Liver (tissue), 8 donors: ENCODE measurements at regions not wholly inside any gene's neighbourhood (a gene's known extent, or its start where the extent isn't known, plus 50 kb on each side); places are given as distances from the start of the nearest gene placed in this dataset.

Source experiments
- DNase-seq: peaks from one replicate; pipeline ENCODE4 v3.0.0-alpha.2; 2017; ENCODE audit warnings: low spot score
- H3K27ac ChIP-seq, 2 donors: one replicate each; pipeline ENCODE4 v1.7.0; 2013; ENCODE audit warnings: inconsistent platforms in 2 of 2, low read length in 2 of 2, control low read depth in 1 of 2, low read depth in 1 of 2, mild to moderate bottlenecking in 1 of 2
- H3K27me3 ChIP-seq, 4 donors: one replicate each; pipeline versions ENCODE4 v1.6.1 to v1.7.0; 2013; ENCODE audit warnings: low read length in 3 of 4, inconsistent platforms in 1 of 4, mild to moderate bottlenecking in 1 of 4, moderate library complexity in 1 of 4; ENCODE audit not compliant: control insufficient read depth in 4 of 4, insufficient read depth in 4 of 4
- H3K36me3 ChIP-seq, 4 donors: one replicate each; pipeline versions ENCODE4 v1.6.1 to v1.7.0; 2013; ENCODE audit warnings: low read length in 3 of 4, mild to moderate bottlenecking in 3 of 4, low read depth in 1 of 4, moderate library complexity in 1 of 4; ENCODE audit not compliant: control insufficient read depth in 4 of 4, insufficient read depth in 3 of 4
- H3K4me1 ChIP-seq, 4 donors: one replicate each; pipeline versions ENCODE4 v1.6.1 to v1.7.0; 2013; ENCODE audit warnings: low read length in 3 of 4, mild to moderate bottlenecking in 3 of 4, moderate library complexity in 1 of 4; ENCODE audit not compliant: control insufficient read depth in 4 of 4, insufficient read depth in 4 of 4
- H3K4me3 ChIP-seq, 3 donors: one replicate each; pipeline versions ENCODE4 v1.6.1 to v1.7.0; 2013; ENCODE audit warnings: low read length in 3 of 3, control low read depth in 1 of 3, low read depth in 1 of 3, mild to moderate bottlenecking in 1 of 3
- H3K9ac ChIP-seq, 2 donors: one replicate each; pipeline ENCODE4 v1.7.0; 2013; ENCODE audit warnings: low read length in 2 of 2, mild to moderate bottlenecking in 2 of 2, moderate library complexity in 2 of 2, control low read depth in 1 of 2, low read depth in 1 of 2
- H3K9me3 ChIP-seq, 4 donors: one replicate each; pipeline versions ENCODE4 v1.6.1 to v1.7.0; 2013; ENCODE audit warnings: low read length in 3 of 4; ENCODE audit not compliant: control insufficient read depth in 4 of 4
- EGR1 ChIP-seq, 2 donors: IDR thresholded peaks; 2 replicates each; pipeline ENCODE4 v1.6.1; 2016 to 2018; ENCODE audit warnings: antibody characterized with exemption in 2 of 2, low read depth in 2 of 2
- FOXA1 ChIP-seq: IDR thresholded peaks from 2 replicates; pipeline ENCODE4 v1.6.1; 2016; ENCODE audit warnings: antibody characterized with exemption
- FOXA2 ChIP-seq: IDR thresholded peaks from 2 replicates; pipeline ENCODE4 v1.6.1; 2016; ENCODE audit warnings: antibody characterized with exemption
- GABPA ChIP-seq, 2 donors: IDR thresholded peaks in 1 of 2; conservative IDR thresholded peaks in 1 of 2; 2 replicates each; pipeline ENCODE4 v1.6.1; 2016; ENCODE audit warnings: antibody characterized with exemption in 2 of 2, mild to moderate bottlenecking in 1 of 2, moderate library complexity in 1 of 2
- HNF4A ChIP-seq, 2 donors: conservative IDR thresholded peaks; 2 replicates each; pipeline ENCODE4 v1.6.1; 2016; ENCODE audit warnings: antibody characterized with exemption in 2 of 2, mild to moderate bottlenecking in 2 of 2
- HNF4G ChIP-seq: IDR thresholded peaks from 2 replicates; pipeline ENCODE4 v1.6.1; 2016; ENCODE audit warnings: antibody characterized with exemption
- JUND ChIP-seq, 2 donors: IDR thresholded peaks; 2 replicates each; pipeline ENCODE4 v1.6.1; 2016; ENCODE audit warnings: antibody characterized with exemption in 2 of 2
- NR2F2 ChIP-seq: IDR thresholded peaks from 2 replicates; pipeline ENCODE4 v1.6.1; 2016; ENCODE audit warnings: antibody characterized with exemption
- RAD21 ChIP-seq, 2 donors: IDR thresholded peaks; 2 replicates each; pipeline ENCODE4 v1.6.1; 2016; ENCODE audit warnings: antibody characterized with exemption in 2 of 2, mild to moderate bottlenecking in 2 of 2
- RXRA ChIP-seq, 2 donors: IDR thresholded peaks; 2 replicates each; pipeline ENCODE4 v1.6.1; 2017 to 2018; ENCODE audit warnings: antibody characterized with exemption in 2 of 2, mild to moderate bottlenecking in 1 of 2
- SP1 ChIP-seq: IDR thresholded peaks from 2 replicates; pipeline ENCODE4 v1.6.1; 2018; ENCODE audit warnings: antibody characterized with exemption, mild to moderate bottlenecking
- TAF1 ChIP-seq: conservative IDR thresholded peaks from 2 replicates; pipeline ENCODE4 v1.6.1; 2016; ENCODE audit warnings: antibody characterized with exemption, mild to moderate bottlenecking
- YY1 ChIP-seq: IDR thresholded peaks from 2 replicates; pipeline ENCODE4 v1.6.1; 2016; ENCODE audit warnings: antibody characterized with exemption, mild to moderate bottlenecking
- WGBS: extraction: QIAGEN DNeasy Blood & Tissue Kit; methylation state at CpG from one replicate; pipeline ENCODE4 v1.1.7; 2013; 5-methylcytosine and 5-hydroxymethylcytosine counted together
- TF ChIP-seq, protein P1 (sequence below): IDR thresholded peaks from 2 replicates; pipeline ENCODE4 v1.6.1; 2016; ENCODE audit warnings: antibody characterized with exemption
- TF ChIP-seq, protein P2 (sequence below): IDR thresholded peaks from 2 replicates; pipeline ENCODE4 v1.6.1; 2016; ENCODE audit warnings: antibody characterized with exemption
- TF ChIP-seq, protein P3 (sequence below): IDR thresholded peaks from 2 replicates; pipeline ENCODE4 v1.6.1; 2016; ENCODE audit warnings: antibody characterized with exemption, mild to moderate bottlenecking
- TF ChIP-seq, protein P4 (sequence below): fragments of 150-350 bp; IDR thresholded peaks from 2 replicates; pipeline ENCODE4 v1.5.1; 2017; ENCODE audit warnings: improper control_type of control experiment, low read depth, low read length; ENCODE audit not compliant: missing input control
- TF ChIP-seq, protein P5 (sequence below): IDR thresholded peaks from 2 replicates; pipeline ENCODE4 v1.6.1; 2016; ENCODE audit warnings: antibody characterized with exemption
- donor health status: healthy.
- donor health status: healthy.
- donor health status: healthy.
- donor health status: healthy.
- donor health status: healthy.

DNA sequence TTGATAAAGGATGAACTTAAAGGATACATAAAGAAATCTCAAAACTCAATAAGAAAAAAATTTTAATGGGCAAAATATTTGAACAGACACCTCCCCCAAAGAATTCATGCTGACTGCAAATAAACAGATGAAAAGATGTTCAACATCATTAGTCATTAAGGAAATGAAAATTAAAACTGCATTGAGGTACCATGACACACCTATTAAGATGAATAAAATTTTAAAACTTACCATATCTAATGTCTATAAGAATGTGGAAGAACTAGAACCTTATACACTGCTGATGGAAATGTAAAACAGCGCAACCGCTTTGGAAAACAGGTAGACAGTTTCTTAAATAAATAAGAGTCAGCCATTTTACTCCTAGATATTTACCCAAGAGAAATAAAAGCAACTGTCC is 266.8 kb upstream of the TET2 start:
- no peak for TF ChIP-seq TAF1
- TF ChIP-seq YY1: no peak
- TF ChIP-seq, protein P1, sequence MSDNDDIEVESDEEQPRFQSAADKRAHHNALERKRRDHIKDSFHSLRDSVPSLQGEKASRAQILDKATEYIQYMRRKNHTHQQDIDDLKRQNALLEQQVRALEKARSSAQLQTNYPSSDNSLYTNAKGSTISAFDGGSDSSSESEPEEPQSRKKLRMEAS: no peak
- TF ChIP-seq NR2F2: no peak
- TF ChIP-seq, protein P2, sequence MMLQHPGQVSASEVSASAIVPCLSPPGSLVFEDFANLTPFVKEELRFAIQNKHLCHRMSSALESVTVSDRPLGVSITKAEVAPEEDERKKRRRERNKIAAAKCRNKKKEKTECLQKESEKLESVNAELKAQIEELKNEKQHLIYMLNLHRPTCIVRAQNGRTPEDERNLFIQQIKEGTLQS: no peak
- TF ChIP-seq EGR1 (IDR thresholded peaks at IDR 0.05; ENCODE audit: low read depth in 2 of 2): no peak
- TF ChIP-seq FOXA2: no peak
- TF ChIP-seq, protein P3, sequence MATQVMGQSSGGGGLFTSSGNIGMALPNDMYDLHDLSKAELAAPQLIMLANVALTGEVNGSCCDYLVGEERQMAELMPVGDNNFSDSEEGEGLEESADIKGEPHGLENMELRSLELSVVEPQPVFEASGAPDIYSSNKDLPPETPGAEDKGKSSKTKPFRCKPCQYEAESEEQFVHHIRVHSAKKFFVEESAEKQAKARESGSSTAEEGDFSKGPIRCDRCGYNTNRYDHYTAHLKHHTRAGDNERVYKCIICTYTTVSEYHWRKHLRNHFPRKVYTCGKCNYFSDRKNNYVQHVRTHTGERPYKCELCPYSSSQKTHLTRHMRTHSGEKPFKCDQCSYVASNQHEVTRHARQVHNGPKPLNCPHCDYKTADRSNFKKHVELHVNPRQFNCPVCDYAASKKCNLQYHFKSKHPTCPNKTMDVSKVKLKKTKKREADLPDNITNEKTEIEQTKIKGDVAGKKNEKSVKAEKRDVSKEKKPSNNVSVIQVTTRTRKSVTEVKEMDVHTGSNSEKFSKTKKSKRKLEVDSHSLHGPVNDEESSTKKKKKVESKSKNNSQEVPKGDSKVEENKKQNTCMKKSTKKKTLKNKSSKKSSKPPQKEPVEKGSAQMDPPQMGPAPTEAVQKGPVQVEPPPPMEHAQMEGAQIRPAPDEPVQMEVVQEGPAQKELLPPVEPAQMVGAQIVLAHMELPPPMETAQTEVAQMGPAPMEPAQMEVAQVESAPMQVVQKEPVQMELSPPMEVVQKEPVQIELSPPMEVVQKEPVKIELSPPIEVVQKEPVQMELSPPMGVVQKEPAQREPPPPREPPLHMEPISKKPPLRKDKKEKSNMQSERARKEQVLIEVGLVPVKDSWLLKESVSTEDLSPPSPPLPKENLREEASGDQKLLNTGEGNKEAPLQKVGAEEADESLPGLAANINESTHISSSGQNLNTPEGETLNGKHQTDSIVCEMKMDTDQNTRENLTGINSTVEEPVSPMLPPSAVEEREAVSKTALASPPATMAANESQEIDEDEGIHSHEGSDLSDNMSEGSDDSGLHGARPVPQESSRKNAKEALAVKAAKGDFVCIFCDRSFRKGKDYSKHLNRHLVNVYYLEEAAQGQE: no peak
- TF ChIP-seq SP1: no peak
- no peak for TF ChIP-seq FOXA1
- no peak for TF ChIP-seq RXRA (IDR thresholded peaks at IDR 0.05)
- no peak for TF ChIP-seq RAD21 (IDR thresholded peaks at IDR 0.05)
- no peak for TF ChIP-seq GABPA (IDR thresholded peaks at IDR 0.05 in 1 of 2, conservative IDR thresholded peaks at IDR 0.05 in 1 of 2)
- no peak for TF ChIP-seq HNF4G
- TF ChIP-seq, protein P4, sequence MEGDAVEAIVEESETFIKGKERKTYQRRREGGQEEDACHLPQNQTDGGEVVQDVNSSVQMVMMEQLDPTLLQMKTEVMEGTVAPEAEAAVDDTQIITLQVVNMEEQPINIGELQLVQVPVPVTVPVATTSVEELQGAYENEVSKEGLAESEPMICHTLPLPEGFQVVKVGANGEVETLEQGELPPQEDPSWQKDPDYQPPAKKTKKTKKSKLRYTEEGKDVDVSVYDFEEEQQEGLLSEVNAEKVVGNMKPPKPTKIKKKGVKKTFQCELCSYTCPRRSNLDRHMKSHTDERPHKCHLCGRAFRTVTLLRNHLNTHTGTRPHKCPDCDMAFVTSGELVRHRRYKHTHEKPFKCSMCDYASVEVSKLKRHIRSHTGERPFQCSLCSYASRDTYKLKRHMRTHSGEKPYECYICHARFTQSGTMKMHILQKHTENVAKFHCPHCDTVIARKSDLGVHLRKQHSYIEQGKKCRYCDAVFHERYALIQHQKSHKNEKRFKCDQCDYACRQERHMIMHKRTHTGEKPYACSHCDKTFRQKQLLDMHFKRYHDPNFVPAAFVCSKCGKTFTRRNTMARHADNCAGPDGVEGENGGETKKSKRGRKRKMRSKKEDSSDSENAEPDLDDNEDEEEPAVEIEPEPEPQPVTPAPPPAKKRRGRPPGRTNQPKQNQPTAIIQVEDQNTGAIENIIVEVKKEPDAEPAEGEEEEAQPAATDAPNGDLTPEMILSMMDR: no peak
- TF ChIP-seq, protein P5, sequence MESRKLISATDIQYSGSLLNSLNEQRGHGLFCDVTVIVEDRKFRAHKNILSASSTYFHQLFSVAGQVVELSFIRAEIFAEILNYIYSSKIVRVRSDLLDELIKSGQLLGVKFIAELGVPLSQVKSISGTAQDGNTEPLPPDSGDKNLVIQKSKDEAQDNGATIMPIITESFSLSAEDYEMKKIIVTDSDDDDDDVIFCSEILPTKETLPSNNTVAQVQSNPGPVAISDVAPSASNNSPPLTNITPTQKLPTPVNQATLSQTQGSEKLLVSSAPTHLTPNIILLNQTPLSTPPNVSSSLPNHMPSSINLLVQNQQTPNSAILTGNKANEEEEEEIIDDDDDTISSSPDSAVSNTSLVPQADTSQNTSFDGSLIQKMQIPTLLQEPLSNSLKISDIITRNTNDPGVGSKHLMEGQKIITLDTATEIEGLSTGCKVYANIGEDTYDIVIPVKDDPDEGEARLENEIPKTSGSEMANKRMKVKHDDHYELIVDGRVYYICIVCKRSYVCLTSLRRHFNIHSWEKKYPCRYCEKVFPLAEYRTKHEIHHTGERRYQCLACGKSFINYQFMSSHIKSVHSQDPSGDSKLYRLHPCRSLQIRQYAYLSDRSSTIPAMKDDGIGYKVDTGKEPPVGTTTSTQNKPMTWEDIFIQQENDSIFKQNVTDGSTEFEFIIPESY: no peak
- TF ChIP-seq HNF4A (conservative IDR thresholded peaks at IDR 0.05): no peak
- TF ChIP-seq JUND (IDR thresholded peaks at IDR 0.05): no peak
- no peaks in the 10 kb centered on the region for H3K36me3 ChIP-seq
- no peaks in the 10 kb centered on the region for H3K9me3 ChIP-seq
- DNase-seq: no peak
- H3K9ac ChIP-seq: no peak overlapping the region
- no peaks in the 10 kb centered on the region for H3K27me3 ChIP-seq
- no peak overlapping the region for H3K4me3 ChIP-seq
- H3K27ac ChIP-seq: no peak overlapping the region
- no peaks in the 10 kb centered on the region for H3K4me1 ChIP-seq
- WGBS: 96% methylated on average over 2 of the region's 2 CpGs
